ENCODE measurements at regions not wholly inside any gene's neighbourhood (a gene's known extent, or its start where the extent isn't known, plus 50 kb on each side); places are given as distances from the start of the nearest gene placed in this dataset.

DNA sequence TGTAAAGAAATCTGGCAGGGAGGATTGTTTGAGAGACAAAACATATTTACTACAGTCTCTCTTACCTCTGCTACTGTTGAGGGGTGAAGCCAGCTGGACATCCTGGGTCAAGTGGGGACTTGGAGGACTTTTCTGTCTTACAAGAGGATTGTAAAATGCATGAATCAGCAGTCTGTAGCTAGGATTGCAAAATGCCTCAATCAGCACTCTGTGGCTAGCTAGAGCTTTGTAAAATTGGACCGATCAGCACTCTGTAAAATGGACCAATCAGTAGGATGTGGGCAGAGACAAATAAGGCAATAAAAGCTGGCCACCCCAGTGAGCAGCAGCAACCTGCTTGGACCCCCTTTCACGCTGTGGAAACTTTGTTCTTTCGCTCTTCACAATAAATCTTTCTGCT is 995.8 kb upstream of the CDH6 start:
- Histone ChIP-seq H3K4ac (ENCODE audit: low read depth in 1 of 2, low read length in 2 of 2) (no peak overlapping the region), H3K9me3 (ENCODE audit: control insufficient read depth, low read length) (no peaks in the 10 kb centered on the region), H3K27me3 (ENCODE audit: control insufficient read depth in 1 of 2, insufficient read depth in 1 of 2, low read length in 2 of 2) (no peaks in the 10 kb centered on the region), H3K4me1 (ENCODE audit: control insufficient read depth, insufficient read depth, low read depth, low read length) (peaks cover 1% of the 10 kb centered on the region), H3K4me2 (ENCODE audit: low read length, poor library complexity, severe bottlenecking) (no peak overlapping the region), H3K18ac (ENCODE audit: low read depth in 1 of 2, low read length in 2 of 2) (no peak overlapping the region), H3K79me1 (replicated peaks; ENCODE audit: low read length, poor library complexity, severe bottlenecking) (no peaks in the 10 kb centered on the region), H3K9ac (ENCODE audit: low read length) (no peak overlapping the region), H3K14ac (ENCODE audit: low read length in 2 of 2) (no peak overlapping the region), H3K4me3 (ENCODE audit: insufficient read depth in 1 of 2, low read depth in 1 of 2, low read length in 2 of 2) (no peak overlapping the region), H3K36me3 (ENCODE audit: control insufficient read depth in 1 of 2, insufficient read depth in 2 of 2, low read depth in 1 of 2, low read length in 2 of 2) (no peaks in the 10 kb centered on the region), H2AFZ (ENCODE audit: low read depth, low read length) (no peak overlapping the region), H2BK5ac (ENCODE audit: low read depth, low read length, poor library complexity, severe bottlenecking) (no peak overlapping the region), H2BK15ac (ENCODE audit: low read depth, poor library complexity, severe bottlenecking) (no peak overlapping the region), H4K91ac (ENCODE audit: low read length) (no peak overlapping the region), H3K27ac (ENCODE audit: low read length, poor library complexity, severe bottlenecking) (no peak overlapping the region), H4K8ac (ENCODE audit: low read length) (no peak overlapping the region), H3K23ac (ENCODE audit: low read length in 2 of 2) (no peak overlapping the region), H2BK12ac (ENCODE audit: low read length in 2 of 2) (no peak overlapping the region), H2AK5ac (ENCODE audit: low read length, severe bottlenecking) (no peak overlapping the region), H2BK120ac (ENCODE audit: low read depth, low read length) (no peak overlapping the region)
- DNase-seq: no peak
- 70% methylated on average over 3 of the region's 3 CpGs for WGBS

DNA sequence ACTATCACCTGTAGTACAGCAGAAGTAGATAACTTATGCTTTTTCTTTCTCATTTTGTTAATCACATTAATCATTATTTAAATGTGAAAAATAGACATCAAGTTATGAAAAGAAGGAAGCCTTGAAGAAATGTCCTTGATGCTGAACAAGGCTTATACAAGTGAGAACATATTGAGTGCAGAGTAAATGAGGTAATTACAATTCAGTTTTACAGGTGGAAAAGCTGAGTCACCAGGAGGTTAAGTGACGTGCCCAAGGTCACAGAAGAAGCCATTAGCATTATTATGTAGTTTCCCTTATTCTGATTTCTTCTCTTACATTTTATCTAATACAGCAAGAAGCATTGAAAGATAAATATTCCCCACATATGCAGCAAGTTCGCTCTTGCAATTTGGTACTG is 998.5 kb upstream of the CDH6 start:
- Histone ChIP-seq H3K27me3 (ENCODE audit: control insufficient read depth in 1 of 2, insufficient read depth in 1 of 2, low read length in 2 of 2) (no peaks in the 10 kb centered on the region), H3K4ac (ENCODE audit: low read depth in 1 of 2, low read length in 2 of 2) (no peak overlapping the region), H3K27ac (ENCODE audit: low read length, poor library complexity, severe bottlenecking) (no peak overlapping the region), H4K8ac (ENCODE audit: low read length) (no peak overlapping the region), H2BK120ac (ENCODE audit: low read depth, low read length) (no peak overlapping the region), H2BK12ac (ENCODE audit: low read length in 2 of 2) (no peak overlapping the region), H2AFZ (ENCODE audit: low read depth, low read length) (no peak overlapping the region), H3K9me3 (ENCODE audit: control insufficient read depth, low read length) (no peaks in the 10 kb centered on the region), H3K23ac (ENCODE audit: low read length in 2 of 2) (no peak overlapping the region), H3K79me1 (replicated peaks; ENCODE audit: low read length, poor library complexity, severe bottlenecking) (no peaks in the 10 kb centered on the region), H2AK5ac (ENCODE audit: low read length, severe bottlenecking) (no peak overlapping the region), H2BK5ac (ENCODE audit: low read depth, low read length, poor library complexity, severe bottlenecking) (no peak overlapping the region), H3K4me2 (ENCODE audit: low read length, poor library complexity, severe bottlenecking) (no peak overlapping the region), H3K4me3 (ENCODE audit: insufficient read depth in 1 of 2, low read depth in 1 of 2, low read length in 2 of 2) (no peak overlapping the region), H3K18ac (ENCODE audit: low read depth in 1 of 2, low read length in 2 of 2) (no peak overlapping the region), H3K4me1 (ENCODE audit: control insufficient read depth, insufficient read depth, low read depth, low read length) (peaks cover 1% of the 10 kb centered on the region), H3K36me3 (ENCODE audit: control insufficient read depth in 1 of 2, insufficient read depth in 2 of 2, low read depth in 1 of 2, low read length in 2 of 2) (no peaks in the 10 kb centered on the region), H3K9ac (ENCODE audit: low read length) (no peak overlapping the region), H3K14ac (ENCODE audit: low read length in 2 of 2) (no peak overlapping the region), H2BK15ac (ENCODE audit: low read depth, poor library complexity, severe bottlenecking) (no peak overlapping the region), H4K91ac (ENCODE audit: low read length) (no peak overlapping the region)
- no peak for DNase-seq
- no CpG with 5 or more reads among the region's 2 CpGs for WGBS

DNA sequence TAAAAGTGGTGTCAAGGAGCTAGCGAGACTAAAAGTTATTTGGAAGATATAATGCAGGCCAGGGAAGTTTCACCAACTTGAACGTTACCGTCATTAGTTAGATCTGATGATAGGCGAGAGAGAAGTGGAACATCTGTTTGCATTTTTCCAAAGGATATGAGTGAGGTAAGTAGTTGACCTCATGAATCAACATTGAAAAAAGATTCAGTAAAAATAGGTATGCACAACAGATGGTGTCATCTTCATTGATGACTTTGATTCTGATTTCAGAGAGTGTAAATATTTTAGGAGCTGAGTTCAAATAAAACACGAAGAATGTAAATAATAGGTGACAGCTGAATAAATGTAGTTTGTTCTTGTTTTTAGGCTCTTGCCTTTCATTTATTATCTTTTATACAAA is 998.9 kb upstream of the CDH6 start:
- no peak overlapping the region for H2BK120ac ChIP-seq (ENCODE audit: low read depth, low read length)
- H2BK5ac ChIP-seq (ENCODE audit: low read depth, low read length, poor library complexity, severe bottlenecking): no peak overlapping the region
- no peak for DNase-seq
- 80% methylated on average over 5 of the region's 5 CpGs for WGBS
- H3K4ac ChIP-seq (ENCODE audit: low read depth in 1 of 2, low read length in 2 of 2): no peak overlapping the region
- H3K4me3 ChIP-seq (ENCODE audit: insufficient read depth in 1 of 2, low read depth in 1 of 2, low read length in 2 of 2): no peak overlapping the region
- no peaks in the 10 kb centered on the region for H3K36me3 ChIP-seq (ENCODE audit: control insufficient read depth in 1 of 2, insufficient read depth in 2 of 2, low read depth in 1 of 2, low read length in 2 of 2)
- H4K8ac ChIP-seq (ENCODE audit: low read length): no peak overlapping the region
- no peak overlapping the region for H3K4me2 ChIP-seq (ENCODE audit: low read length, poor library complexity, severe bottlenecking)
- H4K91ac ChIP-seq (ENCODE audit: low read length): no peak overlapping the region
- peaks cover 1% of the 10 kb centered on the region for H3K4me1 ChIP-seq (ENCODE audit: control insufficient read depth, insufficient read depth, low read depth, low read length)
- H3K14ac ChIP-seq (ENCODE audit: low read length in 2 of 2): no peak overlapping the region
- H3K79me1 ChIP-seq (replicated peaks; ENCODE audit: low read length, poor library complexity, severe bottlenecking): no peaks in the 10 kb centered on the region
- H3K9me3 ChIP-seq (ENCODE audit: control insufficient read depth, low read length): no peaks in the 10 kb centered on the region
- no peak overlapping the region for H2BK15ac ChIP-seq (ENCODE audit: low read depth, poor library complexity, severe bottlenecking)
- H3K9ac ChIP-seq (ENCODE audit: low read length): no peak overlapping the region
- no peak overlapping the region for H2AFZ ChIP-seq (ENCODE audit: low read depth, low read length)
- no peak overlapping the region for H3K23ac ChIP-seq (ENCODE audit: low read length in 2 of 2)
- H2AK5ac ChIP-seq (ENCODE audit: low read length, severe bottlenecking): no peak overlapping the region
- no peak overlapping the region for H2BK12ac ChIP-seq (ENCODE audit: low read length in 2 of 2)
- H3K27ac ChIP-seq (ENCODE audit: low read length, poor library complexity, severe bottlenecking): no peak overlapping the region
- H3K18ac ChIP-seq (ENCODE audit: low read depth in 1 of 2, low read length in 2 of 2): no peak overlapping the region
- no peaks in the 10 kb centered on the region for H3K27me3 ChIP-seq (ENCODE audit: control insufficient read depth in 1 of 2, insufficient read depth in 1 of 2, low read length in 2 of 2)

DNA sequence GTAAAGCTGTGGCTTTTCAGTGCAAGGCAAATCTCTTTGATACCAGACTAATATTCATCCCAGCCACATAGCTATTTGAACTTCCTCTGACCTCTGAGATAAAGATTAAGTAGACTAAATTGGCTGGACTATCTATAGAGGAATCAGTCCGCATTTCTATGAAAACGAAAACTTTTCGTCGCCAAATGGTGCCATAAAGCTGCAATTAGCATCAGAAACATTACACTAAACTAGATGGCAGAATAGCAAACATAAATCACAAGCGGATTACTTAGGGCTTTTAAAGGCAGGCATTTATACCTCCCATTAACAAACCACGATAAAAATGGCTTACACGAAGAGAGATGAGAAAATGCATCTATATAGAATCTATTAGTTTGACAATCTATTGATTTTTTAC is 1009.7 kb upstream of the CDH6 start:
- WGBS: 87% methylated on average over 5 of the region's 7 CpGs

More for the DNA sequence above, 1009.7 kb upstream of the CDH6 start:
- Histone ChIP-seq H3K27ac (ENCODE audit: low read length, poor library complexity, severe bottlenecking) (no peak overlapping the region), H2BK15ac (ENCODE audit: low read depth, poor library complexity, severe bottlenecking) (no peak overlapping the region), H2BK120ac (ENCODE audit: low read depth, low read length) (no peak overlapping the region), H4K8ac (ENCODE audit: low read length) (no peak overlapping the region), H3K9me3 (ENCODE audit: control insufficient read depth, low read length) (peaks cover 11% of the 10 kb centered on the region), H2BK5ac (ENCODE audit: low read depth, low read length, poor library complexity, severe bottlenecking) (no peak overlapping the region), H3K4me2 (ENCODE audit: low read length, poor library complexity, severe bottlenecking) (no peak overlapping the region), H3K4me3 (ENCODE audit: insufficient read depth in 1 of 2, low read depth in 1 of 2, low read length in 2 of 2) (no peak overlapping the region), H2AFZ (ENCODE audit: low read depth, low read length) (no peak overlapping the region), H3K4ac (ENCODE audit: low read depth in 1 of 2, low read length in 2 of 2) (no peak overlapping the region), H3K23ac (ENCODE audit: low read length in 2 of 2) (no peak overlapping the region), H3K14ac (ENCODE audit: low read length in 2 of 2) (no peak overlapping the region), H4K91ac (ENCODE audit: low read length) (no peak overlapping the region), H3K27me3 (ENCODE audit: control insufficient read depth in 1 of 2, insufficient read depth in 1 of 2, low read length in 2 of 2) (no peaks in the 10 kb centered on the region), H3K4me1 (ENCODE audit: control insufficient read depth, insufficient read depth, low read depth, low read length) (no peaks in the 10 kb centered on the region), H2AK5ac (ENCODE audit: low read length, severe bottlenecking) (no peak overlapping the region), H3K79me1 (replicated peaks; ENCODE audit: low read length, poor library complexity, severe bottlenecking) (no peaks in the 10 kb centered on the region), H3K18ac (ENCODE audit: low read depth in 1 of 2, low read length in 2 of 2) (no peak overlapping the region), H3K9ac (ENCODE audit: low read length) (no peak overlapping the region), H2BK12ac (ENCODE audit: low read length in 2 of 2) (no peak overlapping the region), H3K36me3 (ENCODE audit: control insufficient read depth in 1 of 2, insufficient read depth in 2 of 2, low read depth in 1 of 2, low read length in 2 of 2) (no peaks in the 10 kb centered on the region)
- DNase-seq: no peak
